AG09309 (cell line): ENCODE measurements at regions not wholly inside any gene's neighbourhood (a gene's known extent, or its start where the extent isn't known, plus 50 kb on each side); places are given as distances from the start of the nearest gene placed in this dataset.

Source experiments
- DNase-seq: peaks from one replicate; pipeline ENCODE4 v3.0.0-alpha.2; 2010; ENCODE audit warnings: low read depth
- H3K4me3 ChIP-seq: 2 replicates; pipeline ENCODE4 v1.5.1; 2011; ENCODE audit warnings: mild to moderate bottlenecking, low read depth, low read length, moderate library complexity; ENCODE audit not compliant: control insufficient read depth
- TF ChIP-seq, protein P1 (sequence below): IDR thresholded peaks from 2 replicates; pipeline ENCODE4 v1.5.1; 2011; ENCODE audit warnings: mild to moderate bottlenecking, low read depth, low read length, inconsistent platforms; ENCODE audit not compliant: insufficient read depth, control insufficient read depth; ENCODE audit errors: missing control alignments

DNA sequence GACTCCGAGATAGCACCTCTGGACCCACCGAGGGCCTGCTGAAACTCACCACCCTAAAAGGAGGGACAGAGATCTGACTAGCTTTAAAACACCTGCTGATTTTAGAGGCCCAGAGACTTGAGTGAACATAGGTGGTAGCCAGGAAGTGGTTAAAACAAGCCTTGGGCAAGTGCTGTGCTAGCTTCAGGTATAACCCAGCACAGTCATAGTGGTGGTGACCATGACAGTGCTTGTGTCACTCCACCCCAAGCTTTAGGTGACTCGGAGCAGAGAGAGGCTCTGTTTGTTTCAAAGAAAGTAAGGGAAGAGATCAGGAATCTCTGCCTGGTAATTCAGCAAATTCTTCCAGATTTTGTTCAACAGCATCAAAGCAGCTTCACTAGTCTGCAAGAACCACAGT lies 641.1 kb upstream of the BCHE start:
- no peak for DNase-seq
- H3K4me3 ChIP-seq = no peak overlapping the region
- TF ChIP-seq, protein P1, sequence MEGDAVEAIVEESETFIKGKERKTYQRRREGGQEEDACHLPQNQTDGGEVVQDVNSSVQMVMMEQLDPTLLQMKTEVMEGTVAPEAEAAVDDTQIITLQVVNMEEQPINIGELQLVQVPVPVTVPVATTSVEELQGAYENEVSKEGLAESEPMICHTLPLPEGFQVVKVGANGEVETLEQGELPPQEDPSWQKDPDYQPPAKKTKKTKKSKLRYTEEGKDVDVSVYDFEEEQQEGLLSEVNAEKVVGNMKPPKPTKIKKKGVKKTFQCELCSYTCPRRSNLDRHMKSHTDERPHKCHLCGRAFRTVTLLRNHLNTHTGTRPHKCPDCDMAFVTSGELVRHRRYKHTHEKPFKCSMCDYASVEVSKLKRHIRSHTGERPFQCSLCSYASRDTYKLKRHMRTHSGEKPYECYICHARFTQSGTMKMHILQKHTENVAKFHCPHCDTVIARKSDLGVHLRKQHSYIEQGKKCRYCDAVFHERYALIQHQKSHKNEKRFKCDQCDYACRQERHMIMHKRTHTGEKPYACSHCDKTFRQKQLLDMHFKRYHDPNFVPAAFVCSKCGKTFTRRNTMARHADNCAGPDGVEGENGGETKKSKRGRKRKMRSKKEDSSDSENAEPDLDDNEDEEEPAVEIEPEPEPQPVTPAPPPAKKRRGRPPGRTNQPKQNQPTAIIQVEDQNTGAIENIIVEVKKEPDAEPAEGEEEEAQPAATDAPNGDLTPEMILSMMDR = no peak

DNA sequence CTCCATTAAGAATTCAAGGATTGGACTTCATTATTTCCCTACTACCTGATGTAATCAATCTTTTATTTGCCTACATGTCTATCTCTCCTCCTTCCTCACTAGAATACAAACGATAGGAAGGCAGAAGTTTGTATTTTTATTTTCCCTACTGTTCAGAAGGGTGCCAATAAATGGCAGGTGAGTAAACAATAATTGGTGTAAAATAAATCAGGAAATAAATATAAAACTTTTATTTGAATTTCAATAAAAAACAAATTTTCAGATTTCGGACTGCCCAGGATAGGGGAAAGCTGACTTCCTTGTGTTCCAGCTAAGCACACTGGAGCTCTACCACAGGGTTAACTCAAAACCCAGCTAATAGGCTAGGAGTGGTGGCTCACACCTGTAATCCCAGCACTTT lies 636.3 kb upstream of the BCHE start:
- TF ChIP-seq, protein P1 = no peak
- no peak for DNase-seq
- H3K4me3 ChIP-seq = no peak overlapping the region

DNA sequence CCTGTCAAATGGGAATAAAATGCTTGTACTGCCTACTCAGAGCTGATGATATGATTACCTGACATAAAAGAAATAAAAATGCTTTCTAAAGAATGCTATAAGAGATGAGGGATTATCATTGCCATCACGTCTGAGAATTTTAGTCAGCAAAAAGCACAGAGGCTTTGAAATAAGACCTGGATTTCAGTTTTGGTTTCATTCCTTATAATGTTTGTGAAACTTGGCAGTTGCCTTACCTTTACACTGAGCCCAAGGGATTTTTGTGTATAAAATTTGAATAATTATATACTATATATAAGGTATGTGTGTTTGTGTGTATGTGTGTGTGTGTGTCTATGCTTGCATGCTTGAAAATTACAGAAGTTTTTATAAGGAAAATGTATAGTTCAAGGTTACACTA lies 634.8 kb upstream of the BCHE start:
- H3K4me3 ChIP-seq = no peak overlapping the region
- TF ChIP-seq, protein P1 = no peak
- no peak for DNase-seq

- H3K4me3 ChIP-seq = no peak overlapping the region
- TF ChIP-seq, protein P1 = no peak
- DNase-seq = no peak
Measured at GRCh38 chr3:166471074-166471767, 634.0 kb upstream of the BCHE start.

GRCh38 chr3:166462891-166463470 lies 625.8 kb upstream of the BCHE start:
- TF ChIP-seq, protein P1 = no peak
- no peak for DNase-seq
- H3K4me3 ChIP-seq = no peak overlapping the region

DNA sequence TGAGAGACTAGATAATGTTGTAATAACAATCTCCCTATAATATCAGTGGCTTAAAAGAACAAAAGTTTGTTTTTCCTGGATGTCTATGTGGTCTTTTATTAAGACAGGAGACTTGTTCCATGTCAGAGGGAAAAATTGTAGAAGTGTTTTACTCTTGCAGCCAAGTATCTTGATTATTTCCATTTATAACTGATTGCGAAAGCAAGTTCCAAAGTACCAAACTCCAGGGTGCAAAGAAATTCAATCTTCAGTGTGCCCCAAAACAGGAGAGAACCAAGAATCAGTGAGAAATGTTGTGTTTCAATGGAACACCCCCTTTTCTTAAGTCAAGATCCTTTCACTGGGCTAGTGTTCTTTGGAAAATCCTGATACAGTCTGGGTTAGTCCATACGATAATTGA lies 624.4 kb upstream of the BCHE start:
- H3K4me3 ChIP-seq = no peak overlapping the region
- TF ChIP-seq, protein P1 = no peak
- no peak for DNase-seq
